GM12892 (cell line): ENCODE measurements at regions not wholly inside any gene's neighbourhood (a gene's known extent, or its start where the extent isn't known, plus 50 kb on each side); places are given as distances from the start of the nearest gene placed in this dataset.

Experiments
- POLR2A ChIP-seq: IDR thresholded peaks from 2 replicates; pipeline ENCODE4 v1.6.1; 2011; ENCODE audit warnings: low read depth, low read length, control low read depth
- TAF1 ChIP-seq: IDR thresholded peaks from 2 replicates; pipeline ENCODE4 v1.6.1; 2011; ENCODE audit warnings: low read depth, mild to moderate bottlenecking, control low read depth, low read length, borderline replicate concordance

DNA sequence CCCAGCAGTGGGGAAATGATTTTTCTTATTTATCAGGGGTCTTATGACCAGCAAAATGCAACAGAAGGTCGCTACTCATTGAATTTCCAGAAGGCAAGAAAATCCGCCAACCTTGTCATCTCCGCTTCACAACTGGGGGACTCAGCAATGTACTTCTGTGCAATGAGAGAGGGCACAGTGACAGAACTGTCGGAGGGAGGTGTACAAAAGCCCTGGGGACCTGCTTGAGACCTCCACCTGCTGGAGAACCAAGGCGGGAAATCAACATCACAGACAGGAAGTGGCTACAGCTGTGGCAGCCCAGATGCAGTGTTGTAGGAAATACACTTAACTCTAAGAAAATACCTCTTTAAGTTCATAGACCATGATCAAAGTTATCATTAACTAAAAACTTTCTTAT lies 250.9 kb upstream of the OR4E1 start:
- TF ChIP-seq POLR2A (no peak), TAF1 (no peak)
